ENCODE measurements at regions not wholly inside any gene's neighbourhood (a gene's known extent, or its start where the extent isn't known, plus 50 kb on each side); places are given as distances from the start of the nearest gene placed in this dataset.

DNA sequence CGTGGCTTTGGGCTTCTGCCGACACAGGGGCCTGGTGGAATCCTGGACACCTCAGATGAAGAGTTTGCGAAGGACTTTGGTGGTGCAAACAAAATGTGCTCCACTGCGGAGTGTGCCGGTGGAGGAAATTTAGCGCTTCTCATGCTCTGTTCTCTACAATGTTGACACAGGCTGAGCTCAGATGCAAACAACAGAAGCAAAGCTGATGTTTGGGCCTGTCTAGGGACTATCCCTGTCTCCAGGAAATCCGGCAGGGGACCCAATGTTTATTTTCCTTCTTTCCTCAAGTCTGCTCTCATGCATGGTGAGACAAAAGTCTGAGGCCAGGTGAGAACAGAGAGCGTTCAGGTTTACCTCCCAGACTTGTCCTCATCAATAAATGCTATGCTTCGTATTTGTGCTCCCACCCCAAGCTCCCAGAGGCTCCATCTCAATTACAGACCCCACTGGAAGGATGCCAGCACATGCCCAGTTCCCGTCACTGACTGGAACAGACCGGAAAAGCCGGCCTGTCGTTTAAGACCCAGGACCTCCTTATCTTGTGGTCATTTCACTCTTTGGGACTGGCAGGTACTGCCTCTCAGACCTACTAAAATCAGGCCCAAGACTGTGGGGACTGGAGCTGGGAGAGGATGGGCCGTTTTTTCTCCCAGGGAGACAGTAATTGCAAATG is 105.7 kb upstream of the B3GAT1 start:
- no peak for DNase-seq (ENCODE audit: low read depth, low spot score)

DNA sequence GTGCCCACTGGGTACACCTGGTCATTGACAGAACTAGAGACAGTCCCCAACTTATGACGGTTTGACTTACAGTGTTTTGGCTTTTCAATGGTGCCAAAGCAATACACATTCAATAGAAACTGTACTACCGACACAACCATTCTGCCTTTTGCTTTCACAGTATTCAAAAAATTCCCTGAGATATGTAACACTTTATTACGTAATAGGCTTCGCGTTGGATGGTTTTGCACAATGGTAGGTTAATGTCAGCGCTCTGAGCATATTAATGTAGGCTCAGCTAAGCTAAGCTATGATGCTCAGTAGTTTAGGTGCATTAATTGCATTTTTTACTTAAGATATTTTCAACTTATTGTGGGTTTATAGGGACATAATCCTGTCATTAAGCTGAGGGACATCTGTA is 105.1 kb upstream of the B3GAT1 start:
- no peak for DNase-seq (ENCODE audit: low read depth, low spot score)

DNA sequence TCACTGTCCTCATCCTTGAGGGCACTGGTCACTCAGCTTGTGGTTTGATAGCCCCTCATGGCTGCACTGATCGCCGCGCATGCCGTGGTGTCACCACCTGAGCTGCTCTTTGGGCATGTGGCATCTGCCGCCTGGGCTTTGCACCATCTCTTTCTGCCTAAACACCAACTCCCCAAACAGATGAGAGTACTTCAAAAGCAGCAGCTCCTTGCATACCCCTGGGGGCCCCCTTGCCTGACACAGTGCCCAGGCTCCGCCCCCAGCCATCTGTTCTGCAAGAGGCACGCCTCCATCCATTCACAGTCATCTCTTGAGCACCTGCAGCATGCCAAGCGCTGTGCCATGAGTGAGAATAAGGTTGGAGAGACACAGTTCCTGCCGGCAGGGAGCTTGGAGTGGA is 104.5 kb upstream of the B3GAT1 start:
- DNase-seq (ENCODE audit: low read depth, low spot score): no peak

DNA sequence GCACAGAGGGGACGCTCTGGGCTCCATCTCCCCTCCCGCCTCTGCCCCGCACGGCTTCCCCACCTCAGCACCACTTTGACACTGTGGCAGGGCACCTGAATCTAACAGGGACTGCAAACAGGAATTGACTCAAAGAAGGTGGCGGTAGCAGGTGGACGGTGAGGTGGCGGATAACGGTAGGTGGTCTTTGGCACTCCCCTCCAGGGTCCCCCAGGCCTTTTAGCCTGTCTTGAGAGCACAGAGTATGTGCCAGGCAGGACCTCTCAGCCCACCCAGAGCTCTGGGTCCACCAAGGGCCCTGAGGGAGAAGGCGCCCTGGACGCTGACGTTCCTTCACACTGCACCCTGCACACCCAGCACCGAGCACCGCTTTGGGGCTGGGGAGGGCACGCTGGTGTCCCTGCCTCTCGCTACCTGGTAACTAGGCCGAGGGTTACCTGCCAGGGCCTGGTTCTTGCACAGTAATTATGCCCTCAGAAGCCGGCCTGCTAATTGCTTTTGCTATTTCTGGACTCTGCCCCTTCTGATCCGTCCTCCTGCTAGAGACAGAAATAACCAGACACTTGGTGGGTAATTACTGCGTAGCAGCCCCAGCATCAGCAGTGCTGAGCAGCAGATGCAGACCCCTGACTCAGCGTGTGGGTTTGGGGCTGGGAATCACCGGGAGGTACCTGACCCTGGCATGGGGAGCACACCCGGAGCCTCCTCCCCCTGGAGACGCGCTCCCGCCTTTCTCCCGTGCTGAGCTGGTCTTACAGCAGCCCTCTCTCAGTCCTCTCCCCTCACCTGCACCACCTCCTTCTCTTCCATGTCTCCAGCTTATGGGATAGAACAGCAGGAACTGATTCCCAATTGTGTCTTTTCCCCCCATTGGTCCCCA is 103.3 kb upstream of the B3GAT1 start:
- no peak for DNase-seq (ENCODE audit: low read depth, low spot score)

DNA sequence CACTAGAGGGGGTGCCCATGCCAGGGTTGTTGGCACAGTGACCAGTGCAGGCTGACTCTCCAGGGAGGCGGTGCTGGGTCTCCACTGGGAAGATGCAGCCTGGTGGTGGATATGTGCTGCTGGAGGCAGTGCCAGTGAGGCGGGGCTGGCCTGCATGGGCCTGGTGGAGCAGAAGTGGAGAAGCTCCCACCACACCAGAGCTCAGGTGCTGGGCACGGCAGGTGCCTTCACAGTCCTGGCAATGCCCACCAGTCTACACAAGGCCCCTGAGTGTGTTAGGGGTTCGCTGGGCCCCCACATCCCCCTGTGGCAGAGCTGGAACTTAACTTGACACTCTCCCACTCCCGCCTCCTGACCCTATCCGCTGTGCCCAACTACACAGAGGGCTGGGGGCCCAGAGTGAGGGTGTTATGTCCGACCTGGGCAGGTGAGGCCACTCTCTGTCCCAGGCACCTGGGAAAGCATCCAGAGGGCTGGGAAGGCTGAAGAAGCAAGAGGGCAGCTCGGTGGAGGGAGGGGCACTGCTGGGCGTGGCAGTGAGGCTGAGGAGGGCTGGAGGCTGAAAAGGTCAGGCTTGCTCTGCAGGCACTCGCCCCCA is 102.4 kb upstream of the B3GAT1 start:
- no peak for DNase-seq (ENCODE audit: low read depth, low spot score)

DNA sequence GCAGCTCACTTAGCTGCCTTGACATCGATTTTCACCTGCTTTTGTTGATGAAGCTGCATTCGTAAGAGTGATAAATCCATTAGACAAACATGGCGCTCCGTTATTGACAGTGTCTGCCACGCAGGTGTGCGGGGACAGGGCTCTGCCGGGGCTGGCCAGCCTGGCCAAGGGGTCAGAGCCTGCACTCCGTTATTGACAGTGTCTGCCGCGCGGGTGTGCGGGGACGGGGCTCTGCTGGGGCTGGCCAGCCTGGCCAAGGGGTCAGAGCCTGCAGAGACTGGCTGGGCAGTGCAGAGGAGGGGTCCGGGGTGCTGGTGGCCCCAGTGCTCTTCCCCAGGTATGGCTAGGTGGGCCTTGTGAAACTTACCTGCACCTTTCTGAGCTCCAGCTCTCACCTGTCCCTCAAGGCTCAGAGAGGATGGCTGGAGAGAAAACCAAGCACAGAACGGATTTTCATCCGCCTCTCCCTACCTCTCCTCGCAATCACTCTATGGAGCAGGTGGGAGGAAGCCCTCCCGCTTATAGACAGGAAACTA is 101.6 kb upstream of the B3GAT1 start:
- no peak for DNase-seq (ENCODE audit: low read depth, low spot score)

DNA sequence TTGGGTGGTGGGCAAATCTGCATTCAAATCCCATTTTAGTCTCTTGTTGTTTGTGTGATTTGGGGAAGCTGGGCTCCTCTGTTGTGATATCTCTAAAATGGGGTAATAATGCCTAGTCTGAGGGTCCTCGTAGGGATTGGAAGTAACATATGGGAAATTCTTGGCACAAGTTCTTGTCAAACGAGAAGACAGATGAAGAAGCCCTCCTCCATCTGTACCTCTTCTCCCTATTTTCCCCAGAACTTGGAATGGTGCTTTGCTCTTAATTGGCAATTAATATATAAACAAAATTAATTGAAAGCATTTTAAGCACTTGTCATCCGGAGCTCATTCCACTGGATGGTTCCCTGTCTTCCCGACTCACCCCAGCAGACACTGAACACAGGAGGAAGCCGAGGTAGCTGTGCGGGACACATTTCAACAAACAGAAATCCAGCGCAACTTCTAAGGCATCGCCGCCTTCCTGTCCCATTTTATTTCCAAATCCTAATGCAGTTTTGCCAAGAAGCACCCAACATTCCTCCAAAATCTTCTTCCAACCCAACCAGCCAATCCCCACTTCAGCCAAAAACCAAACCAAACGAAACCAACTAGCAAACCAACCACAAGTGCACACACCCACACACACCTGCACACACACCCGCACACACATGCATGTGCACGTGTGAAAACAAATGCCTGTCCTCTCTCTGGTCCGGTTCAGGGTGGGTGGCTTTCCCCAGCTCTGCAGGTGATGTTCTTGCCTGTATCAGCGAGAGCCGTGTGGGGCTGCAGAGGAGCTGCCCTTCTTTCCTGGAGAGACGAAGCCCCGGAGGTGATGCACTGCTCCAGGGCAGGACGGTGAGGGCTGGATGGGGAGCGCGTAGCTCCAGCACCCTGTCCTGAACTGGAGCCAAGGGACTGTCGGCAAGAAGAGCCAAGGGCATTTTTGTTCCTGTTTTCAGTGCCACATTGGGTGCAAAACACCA is 100.8 kb upstream of the B3GAT1 start:
- DNase-seq (ENCODE audit: low read depth, low spot score): no peak

DNA sequence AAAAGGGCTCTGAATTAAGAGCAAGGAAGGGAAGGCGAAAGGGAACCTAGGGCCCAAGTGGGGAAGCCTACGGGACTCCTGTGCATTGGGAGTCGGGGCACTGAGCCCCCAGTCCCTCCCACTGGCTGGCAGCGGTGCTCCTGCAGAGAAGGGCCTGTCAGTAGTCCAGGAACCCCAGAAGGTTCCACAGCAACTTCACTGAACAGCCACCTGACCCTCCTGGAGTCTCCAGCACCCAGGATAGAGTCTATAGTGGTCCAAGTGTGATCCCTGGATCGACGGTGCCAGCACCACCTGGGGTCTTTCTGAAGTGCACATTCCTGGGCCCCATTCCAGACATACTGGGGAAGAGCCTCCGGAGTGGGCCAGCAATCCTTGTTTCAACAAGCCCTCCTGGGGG is 100.0 kb upstream of the B3GAT1 start:
- no peak for DNase-seq (ENCODE audit: low read depth, low spot score)

DNA sequence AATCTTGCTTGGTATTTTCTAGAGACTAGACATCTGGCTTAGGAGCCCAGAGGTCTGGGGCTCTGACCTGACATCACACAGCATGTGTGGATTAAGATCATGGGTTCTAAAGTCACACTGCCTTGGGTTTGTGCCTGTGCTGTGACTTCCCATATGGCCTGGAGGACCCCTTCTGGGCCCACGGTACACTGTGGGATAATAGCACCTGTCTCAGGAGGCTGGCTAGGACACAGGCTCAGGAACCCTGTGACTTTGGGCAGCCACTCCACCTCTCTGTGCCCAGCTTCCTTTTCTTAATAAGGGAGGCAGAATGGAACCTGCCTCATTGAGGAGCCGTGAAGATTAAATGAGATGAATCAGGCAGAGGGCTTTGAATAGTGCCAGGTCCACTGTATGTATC is 99.2 kb upstream of the B3GAT1 start:
- no peak for DNase-seq (ENCODE audit: low read depth, low spot score)

DNA sequence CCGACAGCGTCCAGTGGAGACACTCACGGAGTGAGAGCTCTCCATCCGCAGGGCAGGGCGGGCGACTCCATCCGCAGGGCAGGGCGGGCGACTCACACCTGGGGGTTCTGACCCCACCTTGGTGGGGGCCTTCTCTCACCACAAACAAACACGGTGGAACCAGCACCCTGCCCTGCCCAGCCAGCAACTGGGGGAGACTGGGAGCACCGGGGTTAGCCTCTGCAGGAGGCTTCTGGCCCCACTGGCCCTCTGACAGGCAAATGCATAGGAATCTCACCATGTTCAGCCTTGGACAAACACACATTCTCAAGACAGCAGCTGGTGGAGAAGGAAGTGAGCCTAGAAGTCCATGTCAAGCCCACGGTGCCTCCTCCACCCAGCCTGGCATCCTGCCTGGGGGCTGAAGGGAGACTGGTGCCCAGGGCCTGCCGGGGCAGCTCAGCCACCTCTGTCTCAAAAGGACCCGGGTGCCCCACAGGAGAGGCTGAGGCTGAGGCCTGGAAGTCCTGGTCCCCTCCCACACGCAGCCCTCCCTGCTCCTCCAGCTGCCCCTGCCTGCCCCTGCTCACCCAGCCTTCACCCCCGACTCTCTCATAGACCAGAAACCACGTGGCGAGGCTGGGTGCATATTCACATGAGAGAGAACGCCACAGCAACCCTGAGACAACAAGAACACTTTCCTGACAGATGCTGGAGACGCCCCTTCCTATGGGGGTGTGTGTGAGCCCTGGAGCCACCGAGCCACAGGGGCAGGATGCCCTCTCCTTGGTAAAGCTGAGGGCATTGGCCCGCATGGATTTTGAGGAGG is 98.4 kb upstream of the B3GAT1 start:
- DNase-seq (ENCODE audit: low read depth, low spot score): no peak

DNA sequence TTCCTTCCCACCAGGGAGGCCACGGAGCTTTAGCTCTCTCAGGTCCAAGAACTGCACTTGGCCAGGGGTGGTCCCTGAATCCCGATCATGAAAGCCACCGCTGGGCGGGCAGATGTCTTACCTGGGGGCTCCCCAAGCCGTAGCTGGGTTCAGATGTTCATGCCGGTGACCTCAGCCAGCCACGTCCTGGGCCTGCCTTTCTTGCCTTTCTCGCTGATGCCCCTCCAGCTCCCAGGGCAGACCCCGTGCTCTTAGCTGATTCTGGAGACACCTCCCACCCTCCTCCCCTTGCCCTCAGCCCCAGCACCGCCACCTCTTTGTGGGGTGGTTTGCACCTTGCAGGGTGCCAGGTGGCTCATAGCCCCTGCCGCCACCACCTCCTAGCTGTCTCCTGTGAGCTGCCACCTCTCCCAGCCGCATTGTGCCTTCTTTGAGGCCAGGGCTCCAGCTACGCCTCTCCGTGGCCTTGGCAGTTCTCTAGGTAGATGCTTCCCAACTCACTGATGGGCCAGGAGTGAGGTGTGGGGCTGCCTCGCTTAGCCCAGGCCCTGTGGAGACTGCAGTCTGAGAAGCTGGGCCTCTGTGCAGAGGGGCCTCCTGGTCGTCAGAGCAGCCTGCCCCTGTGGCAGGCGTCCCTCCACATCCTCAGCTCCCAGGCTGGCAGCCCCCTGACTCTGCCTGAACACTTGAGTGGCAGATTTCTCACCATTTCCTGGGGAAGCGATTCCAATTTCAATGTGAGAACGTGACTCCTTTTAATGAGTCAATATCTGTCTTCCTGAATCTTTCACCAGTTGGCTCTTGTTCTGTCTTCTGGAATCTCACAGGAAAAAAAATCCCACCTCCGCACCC is 97.6 kb upstream of the B3GAT1 start:
- DNase-seq (ENCODE audit: low read depth, low spot score): no peak

DNA sequence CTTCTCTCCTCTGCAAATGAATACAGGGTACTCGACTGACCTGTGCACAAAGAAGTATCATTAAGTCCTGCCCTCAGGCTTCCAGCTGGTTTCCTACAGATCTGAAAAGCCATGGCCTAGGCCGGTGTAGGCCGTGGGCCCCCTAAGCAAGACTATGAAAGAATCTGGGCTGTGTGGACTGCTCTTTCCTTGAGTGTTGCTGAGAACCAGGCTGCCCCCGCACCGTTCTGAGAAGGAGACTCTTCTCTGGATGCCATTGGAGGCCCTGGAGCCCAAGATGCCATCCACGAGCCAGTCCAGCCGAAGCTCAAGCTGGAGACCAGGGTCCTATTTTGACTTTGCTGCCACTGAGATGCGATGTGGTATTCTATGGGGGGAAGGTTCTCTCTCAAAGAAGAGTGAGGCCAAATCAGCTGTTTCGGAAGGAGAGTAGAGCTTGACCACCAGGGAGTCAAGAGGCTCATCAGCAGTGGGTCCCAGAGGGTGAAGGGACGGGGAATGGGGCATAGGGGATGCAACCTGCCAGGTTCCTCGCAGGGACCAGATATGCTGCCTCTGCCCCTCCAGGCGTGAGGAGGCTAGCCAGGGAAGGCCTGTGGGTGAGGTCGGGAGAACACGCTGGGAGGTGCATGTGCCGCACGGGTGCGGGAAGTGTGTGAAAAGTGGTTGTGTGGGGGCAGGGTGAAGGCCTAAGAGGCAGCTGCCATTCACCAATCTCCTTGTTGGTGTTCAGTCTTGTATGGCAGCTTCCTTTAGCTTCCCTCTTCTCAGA is 96.4 kb upstream of the B3GAT1 start:
- no peak for DNase-seq (ENCODE audit: low read depth, low spot score)

DNA sequence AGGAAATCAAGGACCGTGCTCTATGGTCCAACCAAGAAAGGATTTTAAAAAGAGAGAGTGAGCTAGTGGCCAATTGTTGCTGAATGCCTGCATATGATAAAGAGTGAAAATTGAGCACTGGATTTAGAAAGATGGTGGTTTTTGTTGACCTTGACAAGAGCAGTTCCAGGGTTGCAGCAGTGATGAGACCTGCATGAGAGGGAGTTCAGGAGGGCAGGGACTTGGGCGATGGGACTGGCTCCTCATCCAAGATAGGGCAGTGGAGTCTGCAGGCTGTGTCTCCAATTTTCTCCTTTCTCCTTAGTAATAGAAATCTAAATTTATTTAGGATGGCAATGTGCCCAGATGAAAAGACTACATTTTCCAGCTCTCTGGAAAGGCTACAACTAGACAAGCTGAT is 94.0 kb upstream of the B3GAT1 start:
- no peak for DNase-seq (ENCODE audit: low read depth, low spot score)

DNA sequence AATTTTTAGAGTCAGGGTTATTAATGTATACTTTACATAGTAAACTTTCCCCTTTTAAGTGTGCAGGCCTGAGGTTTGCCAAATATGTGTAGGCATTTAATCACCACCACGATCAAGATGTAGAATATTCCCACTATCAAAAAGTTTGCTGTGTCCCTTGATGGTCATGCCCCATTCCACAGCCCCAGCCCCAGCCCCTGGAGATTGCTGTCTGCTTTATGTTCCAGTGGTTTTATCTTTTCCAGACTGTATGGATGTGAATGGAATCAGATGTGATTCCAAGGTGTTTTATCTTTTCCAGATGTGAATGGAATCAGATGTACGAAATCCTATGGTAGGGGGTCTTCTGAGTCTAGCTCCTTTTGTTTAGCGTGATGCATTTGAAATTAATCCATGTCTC is 93.1 kb upstream of the B3GAT1 start:
- no peak for DNase-seq (ENCODE audit: low read depth, low spot score)

DNA sequence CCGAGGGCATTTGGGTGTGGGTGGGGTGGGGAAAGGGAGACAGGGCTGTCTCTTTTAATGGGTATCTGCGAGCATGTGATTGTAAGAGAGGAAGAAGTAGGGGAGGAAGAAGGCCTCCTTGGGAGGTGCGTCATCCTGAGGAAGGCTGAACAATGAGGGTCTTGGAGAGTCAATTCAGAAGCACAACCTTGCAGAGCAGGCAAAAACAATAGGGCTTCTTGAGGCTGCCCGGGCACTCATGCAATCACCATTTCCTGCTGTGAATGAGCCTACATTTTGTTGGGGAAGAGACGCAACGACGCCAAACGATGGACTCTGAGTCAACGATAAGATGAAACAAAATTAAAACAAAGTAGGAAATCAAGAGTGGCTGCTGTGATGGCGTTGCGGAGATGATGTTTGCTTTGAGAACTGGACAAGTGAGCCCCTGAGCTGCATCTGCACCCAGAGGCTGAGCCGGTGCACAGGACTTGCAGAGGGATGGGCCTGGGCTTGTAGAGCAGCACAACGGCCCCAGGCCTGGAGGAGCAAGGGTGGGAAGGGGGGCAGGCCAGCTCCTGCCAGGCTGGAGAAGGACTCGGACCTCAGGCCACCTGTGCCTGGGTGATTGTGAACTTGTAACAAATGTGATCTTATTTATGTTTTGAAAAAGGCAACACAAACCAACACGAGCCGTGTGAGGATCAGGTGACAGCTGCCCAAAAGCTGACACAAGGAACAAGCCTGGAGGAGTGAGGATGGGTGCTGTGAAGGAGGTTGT is 92.3 kb upstream of the B3GAT1 start:
- no peak for DNase-seq (ENCODE audit: low read depth, low spot score)

DNA sequence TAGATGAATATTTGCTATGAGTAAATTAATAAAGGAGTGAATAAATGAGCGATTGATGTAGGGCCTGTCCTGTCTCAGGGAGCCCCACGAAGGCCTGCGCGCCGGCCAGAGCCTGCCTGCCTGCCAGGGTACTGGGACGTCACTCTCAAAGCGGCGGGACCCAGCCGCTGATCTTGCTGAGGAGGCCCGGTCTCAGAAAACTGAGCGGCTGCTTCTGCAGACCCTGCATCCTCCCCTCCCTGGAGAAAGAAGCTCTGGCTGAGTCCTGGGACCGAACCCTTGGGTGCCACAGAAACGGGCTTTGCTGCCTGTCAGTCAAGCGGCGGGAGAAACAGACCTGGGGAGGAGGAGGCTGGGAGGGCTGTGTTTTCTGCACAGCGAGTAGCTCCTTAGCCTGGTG is 91.6 kb upstream of the B3GAT1 start:
- no peak for DNase-seq (ENCODE audit: low read depth, low spot score)

DNA sequence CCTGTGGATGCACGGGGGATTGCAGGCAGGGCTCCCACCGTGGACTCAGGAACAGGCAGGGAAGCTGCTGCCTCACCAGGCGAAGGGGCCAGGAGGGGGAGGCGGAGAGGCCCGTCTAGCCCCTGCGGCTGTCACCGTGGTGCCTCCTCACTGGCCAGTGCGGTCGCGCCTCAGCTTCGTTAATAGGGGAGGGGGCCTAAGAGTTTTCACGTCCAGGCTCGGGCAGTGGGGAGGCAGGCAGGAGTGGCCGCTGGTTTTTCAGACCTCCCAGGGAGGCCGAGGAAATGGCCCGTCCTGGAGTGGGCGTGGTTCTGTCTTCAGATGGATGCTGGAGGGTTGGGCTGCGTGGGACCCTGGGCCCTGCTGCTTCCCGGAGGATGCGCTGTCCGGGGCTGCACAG is 91.1 kb upstream of the B3GAT1 start:
- DNase-seq (ENCODE audit: low read depth, low spot score): no peak

DNA sequence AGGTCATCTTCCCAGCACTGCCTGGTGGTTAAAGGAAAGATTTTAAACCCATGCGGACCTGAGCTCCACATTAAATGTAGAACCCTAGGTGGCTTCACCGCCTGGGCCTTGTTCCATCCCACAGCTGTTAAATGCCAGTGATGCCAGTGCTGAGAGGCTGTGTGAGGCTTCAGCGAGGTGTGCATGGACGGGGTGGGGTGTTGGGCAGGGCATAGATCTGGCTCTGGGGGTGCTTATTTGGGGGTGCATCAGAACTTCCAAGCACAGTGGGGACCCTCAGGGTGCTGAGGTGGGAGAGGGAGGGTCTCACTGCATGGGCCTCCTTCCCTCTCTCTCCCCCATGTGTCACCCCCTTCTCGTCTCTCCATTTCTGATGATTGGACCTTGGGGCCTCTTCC is 90.1 kb upstream of the B3GAT1 start:
- no peak for DNase-seq (ENCODE audit: low read depth, low spot score)

Measured in brain pericyte (primary cell).